ENCODE measurements at regions not wholly inside any gene's neighbourhood (a gene's known extent, or its start where the extent isn't known, plus 50 kb on each side); places are given as distances from the start of the nearest gene placed in this dataset.

DNA sequence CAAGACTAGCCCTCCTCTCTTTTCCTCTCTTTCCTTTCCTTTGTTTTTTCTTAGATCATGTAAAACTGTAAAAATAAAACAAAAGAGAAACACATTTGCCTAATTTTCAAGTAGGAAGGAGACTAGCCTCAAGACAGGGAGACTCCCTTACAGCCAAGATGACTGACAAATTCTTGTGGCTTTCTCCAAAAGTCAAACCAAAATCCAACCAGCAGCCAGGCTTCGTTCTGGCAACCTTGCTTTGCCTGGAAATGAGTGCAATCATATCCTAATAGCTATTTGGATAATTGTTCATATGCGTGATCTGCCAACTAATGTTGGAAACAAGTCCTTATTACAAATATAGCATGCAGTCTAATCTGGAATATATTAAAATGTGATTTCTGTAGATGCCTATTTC is 868.9 kb upstream of the SOX9 start:
- Histone ChIP-seq H3K9me3 (ENCODE audit: control insufficient read depth, insufficient read depth, low read length) (no peaks in the 10 kb centered on the region), H3K27ac (ENCODE audit: low read depth, low read length) (no peak overlapping the region), H3K4me3 (ENCODE audit: low read depth, low read length) (no peak overlapping the region), H3K27me3 (ENCODE audit: control insufficient read depth, insufficient read depth, low read length) (no peaks in the 10 kb centered on the region)
- ChIA-PET CTCF (interaction anchor here (1.9 kb wide), 1 partner anchor 13 kb away, joined by 4 read pairs; no protein-coding TSS in a partner anchor), POLR2A (no interaction called here)
- DNase-seq (ENCODE audit: low read depth, low spot score), result no peak
- TF ChIP-seq, protein P1, sequence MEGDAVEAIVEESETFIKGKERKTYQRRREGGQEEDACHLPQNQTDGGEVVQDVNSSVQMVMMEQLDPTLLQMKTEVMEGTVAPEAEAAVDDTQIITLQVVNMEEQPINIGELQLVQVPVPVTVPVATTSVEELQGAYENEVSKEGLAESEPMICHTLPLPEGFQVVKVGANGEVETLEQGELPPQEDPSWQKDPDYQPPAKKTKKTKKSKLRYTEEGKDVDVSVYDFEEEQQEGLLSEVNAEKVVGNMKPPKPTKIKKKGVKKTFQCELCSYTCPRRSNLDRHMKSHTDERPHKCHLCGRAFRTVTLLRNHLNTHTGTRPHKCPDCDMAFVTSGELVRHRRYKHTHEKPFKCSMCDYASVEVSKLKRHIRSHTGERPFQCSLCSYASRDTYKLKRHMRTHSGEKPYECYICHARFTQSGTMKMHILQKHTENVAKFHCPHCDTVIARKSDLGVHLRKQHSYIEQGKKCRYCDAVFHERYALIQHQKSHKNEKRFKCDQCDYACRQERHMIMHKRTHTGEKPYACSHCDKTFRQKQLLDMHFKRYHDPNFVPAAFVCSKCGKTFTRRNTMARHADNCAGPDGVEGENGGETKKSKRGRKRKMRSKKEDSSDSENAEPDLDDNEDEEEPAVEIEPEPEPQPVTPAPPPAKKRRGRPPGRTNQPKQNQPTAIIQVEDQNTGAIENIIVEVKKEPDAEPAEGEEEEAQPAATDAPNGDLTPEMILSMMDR (IDR thresholded peaks at IDR 0.05; ENCODE audit: low read depth, low read length), result no peak

DNA sequence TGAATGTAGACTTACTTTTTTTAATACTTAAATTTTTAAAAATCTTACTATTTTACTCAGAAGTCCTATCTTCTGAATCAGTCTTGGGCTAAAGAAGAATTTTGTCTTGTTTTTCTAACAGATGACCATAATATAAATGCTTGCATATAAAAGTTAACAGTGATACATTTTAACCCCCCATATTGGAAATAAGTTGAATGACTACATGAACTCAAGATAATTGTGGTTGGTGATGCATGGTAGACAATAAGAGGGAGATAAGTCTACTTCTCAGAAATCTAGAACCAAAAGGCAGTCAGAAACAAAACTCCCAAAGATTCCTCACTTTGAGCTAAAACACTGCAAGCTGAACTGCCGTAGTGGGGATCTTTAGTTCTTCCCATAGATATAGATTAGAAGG is 868.4 kb upstream of the SOX9 start:
- no peak overlapping the region for H3K27ac ChIP-seq (ENCODE audit: low read depth, low read length)
- H3K9me3 ChIP-seq (ENCODE audit: control insufficient read depth, insufficient read depth, low read length), result no peaks in the 10 kb centered on the region
- no peaks in the 10 kb centered on the region for H3K27me3 ChIP-seq (ENCODE audit: control insufficient read depth, insufficient read depth, low read length)
- DNase-seq (ENCODE audit: low read depth, low spot score), result no peak
- TF ChIP-seq, protein P1 (IDR thresholded peaks at IDR 0.05; ENCODE audit: low read depth, low read length), result no peak
- no peak overlapping the region for H3K4me3 ChIP-seq (ENCODE audit: low read depth, low read length)
- ChIA-PET POLR2A (no interaction called here), CTCF (interaction anchor here (1.9 kb wide), 1 partner anchor 14 kb away, joined by 4 read pairs; no protein-coding TSS in a partner anchor)

DNA sequence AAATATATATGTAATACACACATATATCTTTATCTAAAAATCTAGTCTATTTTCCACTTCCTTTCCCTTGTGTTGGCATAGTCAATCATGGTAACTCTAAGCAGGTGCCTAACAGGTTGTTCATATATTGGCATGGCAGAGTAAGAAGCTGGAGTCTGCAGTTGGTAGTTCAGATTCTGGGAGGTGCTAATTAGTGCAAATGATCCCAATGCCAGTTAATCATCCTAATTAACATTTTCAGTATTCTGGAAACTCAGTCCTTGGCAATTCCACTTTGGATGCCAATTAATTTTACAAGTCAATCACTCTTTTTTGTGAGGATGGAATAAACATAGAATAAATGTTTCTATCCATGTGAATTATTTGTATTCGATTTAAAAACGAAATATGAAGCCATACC is 863.7 kb upstream of the SOX9 start:
- H3K27me3 ChIP-seq (ENCODE audit: control insufficient read depth, insufficient read depth, low read length), result no peaks in the 10 kb centered on the region
- no peak overlapping the region for H3K4me3 ChIP-seq (ENCODE audit: low read depth, low read length)
- DNase-seq (ENCODE audit: low read depth, low spot score), result no peak
- POLR2A ChIA-PET, result no interaction called here
- no peak overlapping the region for H3K27ac ChIP-seq (ENCODE audit: low read depth, low read length)
- no peaks in the 10 kb centered on the region for H3K9me3 ChIP-seq (ENCODE audit: control insufficient read depth, insufficient read depth, low read length)
- CTCF ChIA-PET, result interaction anchor here (0.6 kb wide), 1 partner anchor 15 kb away, joined by 3 read pairs; no protein-coding TSS in a partner anchor
- TF ChIP-seq, protein P1 (IDR thresholded peaks at IDR 0.05; ENCODE audit: low read depth, low read length), result no peak

DNA sequence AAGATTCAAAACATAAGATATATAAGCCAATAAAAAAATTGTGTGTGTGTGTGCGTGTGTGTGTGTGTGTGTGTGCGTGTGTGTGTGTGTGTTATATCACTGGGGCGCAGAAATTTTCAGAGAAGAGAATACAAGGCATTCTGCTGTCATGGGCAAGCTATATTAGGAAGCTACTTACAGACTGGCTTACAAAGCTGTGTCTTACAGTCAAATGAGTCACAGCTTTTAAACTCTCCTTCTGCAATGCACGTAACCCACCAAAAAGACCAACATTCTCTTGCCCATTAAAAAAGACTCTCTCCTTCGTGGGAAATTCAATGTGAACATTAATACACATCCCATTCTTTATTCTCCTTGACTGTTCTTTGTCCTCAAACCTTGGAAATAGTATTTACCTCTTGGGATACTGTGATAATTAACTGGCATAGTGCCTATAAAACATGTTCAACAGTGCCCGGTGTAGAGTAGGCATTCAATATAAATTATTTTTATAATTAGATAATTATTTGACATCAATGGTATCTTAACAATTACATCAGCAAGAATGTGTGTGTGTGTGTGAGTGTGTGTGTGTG is 860.4 kb upstream of the SOX9 start:
- ChIA-PET POLR2A (interaction anchor here (0.6 kb wide), 1 partner anchor 411 kb away, joined by 3 read pairs; no protein-coding TSS in a partner anchor), CTCF (interaction anchor here (2.7 kb wide), 1 partner anchor 493 kb away, joined by 10 read pairs; no protein-coding TSS in a partner anchor)
- H3K27ac ChIP-seq (ENCODE audit: low read depth, low read length), result no peak overlapping the region
- no peaks in the 10 kb centered on the region for H3K9me3 ChIP-seq (ENCODE audit: control insufficient read depth, insufficient read depth, low read length)
- no peak overlapping the region for H3K4me3 ChIP-seq (ENCODE audit: low read depth, low read length)
- TF ChIP-seq, protein P1 (IDR thresholded peaks at IDR 0.05; ENCODE audit: low read depth, low read length), result no peak
- H3K27me3 ChIP-seq (ENCODE audit: control insufficient read depth, insufficient read depth, low read length), result no peaks in the 10 kb centered on the region
- no peak for DNase-seq (ENCODE audit: low read depth, low spot score)

DNA sequence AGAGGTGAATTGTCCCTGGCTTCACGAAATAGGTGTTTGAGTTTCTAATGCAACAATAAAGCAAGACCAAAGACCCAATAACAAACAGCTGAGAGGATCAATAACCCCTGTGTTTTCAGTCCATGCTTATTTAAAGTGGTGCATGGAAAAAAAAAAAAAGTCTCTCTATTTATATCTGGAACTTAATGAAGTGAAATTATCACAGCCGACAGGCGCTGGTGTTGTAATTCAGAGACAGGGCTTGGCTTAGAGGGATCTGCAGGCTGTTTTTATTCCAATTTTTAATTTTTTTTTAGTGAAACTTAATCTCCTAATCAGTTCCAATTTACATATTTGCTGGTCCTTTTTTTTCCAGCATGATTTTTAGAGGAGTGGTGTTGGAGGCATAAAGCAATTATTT is 858.2 kb upstream of the SOX9 start:
- Histone ChIP-seq H3K27ac (ENCODE audit: low read depth, low read length) (no peak overlapping the region), H3K9me3 (ENCODE audit: control insufficient read depth, insufficient read depth, low read length) (no peaks in the 10 kb centered on the region), H3K27me3 (ENCODE audit: control insufficient read depth, insufficient read depth, low read length) (no peaks in the 10 kb centered on the region), H3K4me3 (ENCODE audit: low read depth, low read length) (no peak overlapping the region)
- ChIA-PET POLR2A (no interaction called here), CTCF (interaction anchor here (2.7 kb wide), 1 partner anchor 495 kb away, joined by 10 read pairs; no protein-coding TSS in a partner anchor)
- TF ChIP-seq, protein P1 (IDR thresholded peaks at IDR 0.05; ENCODE audit: low read depth, low read length), result no peak
- DNase-seq (ENCODE audit: low read depth, low spot score), result no peak

All from AG04450 (cell line).